Ammon's horn (tissue), 1 donor: ENCODE measurements at regions not wholly inside any gene's neighbourhood (a gene's known extent, or its start where the extent isn't known, plus 50 kb on each side); places are given as distances from the start of the nearest gene placed in this dataset.

Experiments used
- DNase-seq: peaks from one replicate; pipeline ENCODE4 v3.0.0-alpha.2; 2016; ENCODE audit warnings: low spot score

- no peak for DNase-seq
These were observed 103.0 kb upstream of the KLF3 start for GRCh38 chr4:38560768-38561558.

GRCh38 chr4:38562751-38563198, 101.2 kb upstream of the KLF3 start:
- no peak for DNase-seq

GRCh38 chr4:38563707-38564495, 100.1 kb upstream of the KLF3 start:
- peak; percentile 87 for DNase-seq

GRCh38 chr4:38565271-38566199, 98.5 kb upstream of the KLF3 start:
- DNase-seq = no peak

GRCh38 chr4:38566806-38567398, 97.1 kb upstream of the KLF3 start:
- no peak for DNase-seq

- DNase-seq = no peak
These were observed 96.5 kb upstream of the KLF3 start for GRCh38 chr4:38567457-38567856.

- DNase-seq = peak; percentile 48
These were observed 95.2 kb upstream of the KLF3 start for GRCh38 chr4:38568768-38569167.

GRCh38 chr4:38570647-38571276, 93.2 kb upstream of the KLF3 start:
- no peak for DNase-seq

- no peak for DNase-seq
These were observed 91.2 kb upstream of the KLF3 start for GRCh38 chr4:38572793-38573192.

- DNase-seq = peak; percentile 77
These were observed 89.3 kb upstream of the KLF3 start for GRCh38 chr4:38574559-38575333.

GRCh38 chr4:38576767-38577166, 87.2 kb upstream of the KLF3 start:
- no peak for DNase-seq

GRCh38 chr4:38577462-38577861, 86.5 kb upstream of the KLF3 start:
- no peak for DNase-seq

GRCh38 chr4:38581426-38582106, 82.4 kb upstream of the KLF3 start:
- no peak for DNase-seq

- no peak for DNase-seq
These were observed 81.6 kb upstream of the KLF3 start for GRCh38 chr4:38582445-38582844.

- no peak for DNase-seq
These were observed 81.0 kb upstream of the KLF3 start for GRCh38 chr4:38582889-38583470.

- no peak for DNase-seq
These were observed 78.1 kb upstream of the KLF3 start for GRCh38 chr4:38585871-38586270.

GRCh38 chr4:38587106-38587505, 76.9 kb upstream of the KLF3 start:
- DNase-seq = no peak

GRCh38 chr4:38590046-38590445, 74.0 kb upstream of the KLF3 start:
- no peak for DNase-seq

GRCh38 chr4:38591617-38592337, 72.2 kb upstream of the KLF3 start:
- DNase-seq = no peak
